HG03097 (cell line): ENCODE measurements at regions not wholly inside any gene's neighbourhood (a gene's known extent, or its start where the extent isn't known, plus 50 kb on each side); places are given as distances from the start of the nearest gene placed in this dataset.

Source experiments
- ATAC-seq: cut with Tn5 transposase; IDR thresholded peaks from one replicate; pipeline ENCODE4 v1.9.1; 2021; ENCODE audit not compliant: unreplicated experiment, low FRiP score

DNA sequence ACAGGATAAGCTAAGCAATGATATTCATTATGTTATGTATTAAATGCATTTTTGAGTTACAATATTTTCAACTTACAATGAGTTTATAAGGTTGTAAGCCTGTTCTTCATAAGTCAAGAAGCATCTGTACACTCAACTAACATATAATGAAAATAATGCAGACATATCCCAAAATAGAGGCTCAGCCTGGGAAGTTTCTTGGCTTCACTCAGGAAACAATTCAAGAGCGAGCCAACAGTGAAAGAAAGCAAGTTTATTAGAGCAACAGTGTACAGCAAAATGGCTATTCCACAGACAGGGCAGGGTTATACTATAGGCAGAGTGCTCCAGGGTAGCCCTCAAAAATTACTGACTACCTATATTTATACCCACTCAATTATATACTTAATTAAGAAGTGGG lies 1581.8 kb downstream of the HACE1 start:
- ATAC-seq, result no peak

GRCh38 chr6:103273048-103273447 lies 1586.7 kb downstream of the HACE1 start:
- no peak for ATAC-seq

GRCh38 chr6:103269581-103269980 lies 1590.1 kb downstream of the HACE1 start:
- ATAC-seq, result no peak

- ATAC-seq, result no peak
Measured at GRCh38 chr6:103268335-103268734, 1591.4 kb downstream of the HACE1 start.

- no peak for ATAC-seq
Measured at GRCh38 chr6:103264020-103264419, 1595.7 kb downstream of the HACE1 start.

DNA sequence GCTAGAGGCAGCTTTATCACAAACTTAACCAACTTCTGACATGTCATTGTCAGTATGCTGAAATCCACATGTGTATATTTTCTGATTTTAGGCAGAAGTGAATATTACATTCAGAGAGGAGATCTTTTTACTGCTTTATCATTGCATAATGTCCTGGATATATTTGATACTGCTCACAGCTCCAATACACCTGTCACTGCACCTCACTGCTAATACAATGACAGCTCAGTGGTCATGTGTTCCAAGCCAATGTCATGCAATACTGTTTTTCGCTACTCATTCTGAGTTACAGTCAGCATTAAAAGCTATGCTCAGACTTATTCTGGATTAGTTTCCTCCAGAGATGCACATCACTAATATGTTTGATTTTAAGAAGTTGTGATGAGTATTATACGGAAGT lies 1604.6 kb downstream of the HACE1 start:
- ATAC-seq, result no peak

- no peak for ATAC-seq
Measured at GRCh38 chr6:103236923-103237322, 1622.8 kb downstream of the HACE1 start.

- ATAC-seq, result no peak
Measured at GRCh38 chr6:103231181-103231580, 1628.5 kb downstream of the HACE1 start.

DNA sequence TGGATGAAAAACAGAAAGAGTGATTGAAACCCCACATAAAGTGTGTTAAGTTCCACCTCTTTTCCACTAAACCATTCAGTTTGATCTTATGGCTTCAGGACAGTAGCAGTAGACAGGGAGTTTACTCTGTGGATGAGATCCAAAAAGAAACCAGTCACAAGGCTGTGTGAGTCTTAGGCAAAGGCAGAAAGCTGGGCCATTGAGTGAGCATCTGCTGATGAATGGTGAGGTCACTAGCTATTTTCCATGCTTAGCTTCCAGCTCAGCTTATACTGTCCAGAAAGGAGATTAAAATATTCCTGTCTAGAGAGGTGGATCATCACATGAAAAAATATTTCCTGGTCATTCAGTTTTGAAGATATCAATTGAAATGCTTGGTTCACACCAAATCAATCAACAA lies 1643.9 kb downstream of the HACE1 start:
- no peak for ATAC-seq

DNA sequence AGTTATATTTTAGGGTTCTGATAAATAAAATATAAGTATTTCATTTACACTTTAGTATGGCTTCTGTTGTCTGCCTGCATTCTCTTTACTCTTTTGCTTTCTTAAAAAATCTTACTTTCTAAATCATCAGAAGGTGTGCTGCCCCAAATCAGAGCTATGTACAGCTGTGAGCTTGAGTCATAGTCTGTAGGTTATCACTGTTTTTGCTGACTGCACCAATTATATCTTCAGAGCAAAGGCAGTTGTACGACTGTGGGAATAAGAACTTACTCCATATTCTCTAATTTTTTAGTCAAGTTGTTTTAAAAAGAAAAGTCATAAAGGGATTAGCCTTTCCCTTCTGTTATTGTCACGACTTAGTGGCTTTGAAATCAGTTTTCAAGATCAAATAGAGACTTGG lies 1649.0 kb downstream of the HACE1 start:
- ATAC-seq, result no peak

DNA sequence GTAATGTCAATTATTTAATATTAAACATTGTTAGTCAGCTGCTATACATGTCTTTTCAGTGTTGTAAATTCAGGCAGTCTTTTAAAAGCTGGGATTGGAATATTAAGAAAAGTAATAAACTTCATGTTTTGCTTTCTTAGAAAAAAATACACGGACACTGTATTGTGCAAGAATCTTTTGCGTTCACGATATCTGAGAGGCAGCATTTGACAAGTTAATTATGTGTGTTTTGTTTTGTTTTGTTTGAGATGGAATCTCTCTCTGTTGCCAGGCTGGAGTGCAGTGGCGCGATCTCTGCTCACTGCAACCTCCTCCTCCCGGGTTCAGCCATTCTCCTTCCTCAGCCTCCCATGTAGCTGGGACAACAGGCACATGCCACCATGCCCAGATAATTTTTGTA lies 1661.3 kb downstream of the HACE1 start:
- ATAC-seq, result no peak

GRCh38 chr6:103193413-103193812 lies 1666.3 kb downstream of the HACE1 start:
- no peak for ATAC-seq

DNA sequence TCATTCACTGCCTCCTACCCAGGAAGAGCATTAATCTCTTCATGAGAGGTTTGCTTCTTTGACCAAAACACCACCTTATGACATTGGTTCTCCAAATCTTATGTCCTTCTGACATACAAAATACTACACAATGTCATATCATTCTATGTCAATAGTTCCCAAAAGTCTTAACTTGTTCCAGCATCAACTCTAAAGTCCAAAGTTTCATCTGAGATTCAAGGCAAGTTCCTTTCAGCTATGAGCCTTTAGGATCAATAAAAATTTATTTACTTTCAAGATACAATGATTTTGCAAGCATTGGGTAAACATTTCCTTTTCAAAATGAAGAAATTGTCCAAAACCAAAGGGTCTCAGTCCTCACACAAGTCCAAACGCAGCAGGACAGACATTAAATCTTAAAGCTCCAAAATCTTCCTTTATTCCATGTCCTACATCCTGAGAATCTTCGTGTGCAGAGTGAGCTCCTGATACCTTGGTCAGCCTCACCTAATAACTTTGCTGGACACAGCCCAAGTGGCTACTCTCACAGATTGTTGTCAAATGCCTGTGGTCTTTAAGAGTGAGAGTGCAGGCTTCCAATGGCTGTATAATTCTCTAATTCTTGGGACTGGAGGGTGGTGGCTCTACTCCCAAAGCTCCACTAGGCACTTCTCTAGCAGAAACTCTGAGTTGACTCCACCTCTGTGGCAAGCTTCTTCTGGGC lies 1668.2 kb downstream of the HACE1 start:
- ATAC-seq, result no peak

GRCh38 chr6:103184776-103185175 lies 1674.9 kb downstream of the HACE1 start:
- no peak for ATAC-seq

DNA sequence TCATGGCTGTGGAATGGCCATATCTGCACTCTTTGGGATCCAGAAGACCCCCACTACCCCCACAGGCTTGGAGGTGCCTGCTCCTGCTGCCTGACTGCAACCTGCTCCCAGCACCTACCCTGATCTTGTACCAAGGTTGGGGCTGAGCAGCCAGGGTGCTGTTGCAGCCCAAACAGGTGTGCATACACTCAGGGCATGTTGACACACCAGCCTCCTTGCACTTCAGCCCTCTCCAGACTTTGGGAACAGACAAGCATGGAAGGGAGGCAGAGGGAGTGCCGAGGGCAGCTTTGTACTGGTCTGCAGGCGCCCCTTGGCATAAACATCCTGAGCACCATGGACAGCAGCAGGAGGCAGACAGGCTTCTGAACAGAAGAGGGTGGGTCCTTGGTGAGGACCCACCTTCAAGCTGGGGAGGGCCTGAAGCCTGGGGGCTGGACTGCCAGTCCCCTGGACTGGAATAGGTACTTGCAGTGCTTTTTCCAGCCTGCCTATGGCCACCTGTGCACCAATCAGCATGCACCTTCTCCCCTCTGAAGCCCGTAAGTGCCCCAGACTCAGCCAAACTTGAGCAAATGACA lies 1675.8 kb downstream of the HACE1 start:
- no peak for ATAC-seq

DNA sequence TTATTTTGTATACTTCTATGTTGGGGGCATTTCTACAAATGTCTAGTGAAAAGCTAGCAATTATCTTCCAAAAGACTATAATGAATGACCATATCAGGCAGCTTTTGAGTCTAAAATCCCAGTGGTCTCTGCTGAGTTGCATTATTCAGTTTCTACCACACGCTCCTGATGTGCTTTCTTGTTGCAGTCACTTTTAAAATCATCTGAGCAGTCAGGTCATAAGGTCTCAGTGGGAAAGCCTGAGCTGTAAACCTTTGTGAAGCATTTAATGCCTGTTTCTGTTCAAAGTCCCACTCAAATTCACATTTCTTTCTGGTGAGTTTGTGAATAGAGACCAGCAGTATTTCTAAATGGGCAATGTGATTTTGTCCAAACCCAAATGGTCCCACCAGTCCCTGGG lies 1681.5 kb downstream of the HACE1 start:
- ATAC-seq, result no peak

GRCh38 chr6:103177791-103178190 lies 1681.9 kb downstream of the HACE1 start:
- no peak for ATAC-seq

GRCh38 chr6:103175056-103175455 lies 1684.7 kb downstream of the HACE1 start:
- ATAC-seq, result no peak

- no peak for ATAC-seq
Measured at GRCh38 chr6:103167345-103168071, 1692.2 kb downstream of the HACE1 start.

DNA sequence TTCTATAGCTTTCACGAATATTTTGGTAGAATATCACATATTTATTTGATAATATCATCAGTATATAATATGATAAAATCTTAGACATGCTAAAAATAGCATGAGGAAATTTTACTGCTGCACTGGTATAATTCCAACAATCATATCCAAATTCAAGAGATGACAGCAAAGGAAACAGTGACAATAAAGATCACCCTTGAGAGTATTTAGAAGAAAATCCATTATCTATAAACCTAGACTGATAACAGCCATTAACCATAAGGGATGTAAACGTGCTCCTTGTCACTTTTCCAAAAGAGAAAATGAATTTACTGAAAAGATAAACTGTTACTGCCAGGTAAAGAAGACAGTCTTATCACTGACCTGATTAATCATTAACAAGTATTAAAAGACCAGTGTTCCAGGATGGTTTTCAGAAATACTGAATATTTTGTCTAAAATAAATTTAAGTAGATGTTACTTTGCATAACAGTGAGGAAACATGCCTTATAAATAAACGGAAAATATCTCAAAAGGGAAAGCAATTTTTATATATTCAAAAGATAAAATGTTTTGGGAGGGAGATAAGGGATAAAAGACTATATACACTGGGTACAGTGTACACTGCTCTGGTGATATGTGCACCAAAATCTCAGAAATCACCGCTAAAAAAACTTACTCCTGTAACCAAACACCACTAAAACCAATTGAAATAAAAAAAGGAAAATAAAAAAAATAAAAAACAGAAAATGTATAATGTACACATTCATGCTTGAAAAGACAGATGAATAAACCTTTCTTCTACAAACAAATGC lies 1704.7 kb downstream of the HACE1 start:
- ATAC-seq, result no peak

GRCh38 chr6:103153016-103153415 lies 1706.7 kb downstream of the HACE1 start:
- ATAC-seq, result no peak
